ENCODE measurements at regions not wholly inside any gene's neighbourhood (a gene's known extent, or its start where the extent isn't known, plus 50 kb on each side); places are given as distances from the start of the nearest gene placed in this dataset.

- Histone ChIP-seq H3K4me1 (ENCODE audit: insufficient read depth, low read length) (no peaks in the 10 kb centered on the region), H2AFZ (ENCODE audit: low read length) (no peak overlapping the region), H3K36me3 (ENCODE audit: low read depth, low read length) (no peaks in the 10 kb centered on the region), H3K9ac (ENCODE audit: low read length) (no peak overlapping the region), H3K9me3 (ENCODE audit: low read length) (peaks cover 9% of the 10 kb centered on the region; the same call in 1 of the 2 replicates), H3K79me2 (ENCODE audit: low read length) (no peaks in the 10 kb centered on the region), H4K20me1 (ENCODE audit: low read length) (no peaks in the 10 kb centered on the region), H3K4me3 (ENCODE audit: low read length) (no peak overlapping the region), H3K9me2 (replicated peaks; ENCODE audit: low read length) (no peaks in the 10 kb centered on the region), H3K27me3 (ENCODE audit: low read length) (peaks cover 3% of the 10 kb centered on the region; the same call in 1 of the 2 replicates), H3K4me2 (ENCODE audit: low read length) (no peak overlapping the region), H3K27ac (ENCODE audit: low read length) (no peak overlapping the region), H3F3A (ENCODE audit: low read length, unreplicated experiment) (no peaks in the 10 kb centered on the region)
- intact Hi-C loops (cut with micrococcal nuclease), result no loop called here
- no TSS peak for BruUV-seq (replicated peaks)
- DNase-seq, result no peak
- ChIA-PET CTCF (no interaction called here), POLR2A (ENCODE audit: unreplicated experiment) (no interaction called here)
- no peak for TF ChIP-seq EZH2phosphoT487 (IDR thresholded peaks at IDR 0.05; ENCODE audit: borderline replicate concordance, low read length)
- TF ChIP-seq CTCF (conservative IDR thresholded peaks at IDR 0.05; ENCODE audit: low read depth, low read length), result no peak
- no peak for TF ChIP-seq EZH2 (IDR thresholded peaks at IDR 0.05; ENCODE audit: low read length, unreplicated experiment)
- no peak for ATAC-seq
Measured at GRCh38 chr1:5140136-5140535, 485.7 kb downstream of the AJAP1 start.

GRCh38 chr1:5129746-5130355 is 475.4 kb downstream of the AJAP1 start:
- intact Hi-C loops (cut with micrococcal nuclease), result no loop called here
- Histone ChIP-seq H3K9ac (ENCODE audit: low read length) (no peak overlapping the region), H3K4me1 (ENCODE audit: insufficient read depth, low read length) (no peaks in the 10 kb centered on the region), H3K79me2 (ENCODE audit: low read length) (no peaks in the 10 kb centered on the region), H3K9me3 (ENCODE audit: low read length) (peaks cover 11% of the 10 kb centered on the region; the same call in 1 of the 2 replicates), H3K27me3 (ENCODE audit: low read length) (no peaks in the 10 kb centered on the region), H3K9me2 (replicated peaks; ENCODE audit: low read length) (no peaks in the 10 kb centered on the region), H2AFZ (ENCODE audit: low read length) (no peak overlapping the region), H3K4me3 (ENCODE audit: low read length) (no peak overlapping the region), H3K4me2 (ENCODE audit: low read length) (no peak overlapping the region), H3K36me3 (ENCODE audit: low read depth, low read length) (no peaks in the 10 kb centered on the region), H3K27ac (ENCODE audit: low read length) (no peak overlapping the region), H4K20me1 (ENCODE audit: low read length) (no peaks in the 10 kb centered on the region), H3F3A (ENCODE audit: low read length, unreplicated experiment) (no peaks in the 10 kb centered on the region)
- CTCF ChIA-PET, result no interaction called here
- BruUV-seq (replicated peaks), result no TSS peak
- TF ChIP-seq CTCF (conservative IDR thresholded peaks at IDR 0.05; ENCODE audit: low read depth, low read length), result no peak
- no peak for TF ChIP-seq EZH2phosphoT487 (IDR thresholded peaks at IDR 0.05; ENCODE audit: borderline replicate concordance, low read length)
- no peak for TF ChIP-seq EZH2 (IDR thresholded peaks at IDR 0.05; ENCODE audit: low read length, unreplicated experiment)
- ATAC-seq, result no peak
- POLR2A ChIA-PET (ENCODE audit: unreplicated experiment), result no interaction called here
- DNase-seq, result no peak

GRCh38 chr1:5125208-5125607 is 470.8 kb downstream of the AJAP1 start:
- H3F3A ChIP-seq (ENCODE audit: low read length, unreplicated experiment), result no peaks in the 10 kb centered on the region
- no TSS peak for BruUV-seq (replicated peaks)
- no peak overlapping the region for H3K9ac ChIP-seq (ENCODE audit: low read length)
- no peaks in the 10 kb centered on the region for H4K20me1 ChIP-seq (ENCODE audit: low read length)
- no peak overlapping the region for H2AFZ ChIP-seq (ENCODE audit: low read length)
- ChIA-PET CTCF (no interaction called here), POLR2A (ENCODE audit: unreplicated experiment) (no interaction called here)
- H3K4me3 ChIP-seq (ENCODE audit: low read length), result no peak overlapping the region
- intact Hi-C loops (cut with micrococcal nuclease), result no loop called here
- DNase-seq, result no peak
- no peaks in the 10 kb centered on the region for H3K79me2 ChIP-seq (ENCODE audit: low read length)
- H3K9me3 ChIP-seq (ENCODE audit: low read length), result peaks cover 31% of the 10 kb centered on the region
- H3K9me2 ChIP-seq (replicated peaks; ENCODE audit: low read length), result no peaks in the 10 kb centered on the region
- no peak overlapping the region for H3K4me2 ChIP-seq (ENCODE audit: low read length)
- H3K36me3 ChIP-seq (ENCODE audit: low read depth, low read length), result no peaks in the 10 kb centered on the region
- no peak for TF ChIP-seq CTCF (conservative IDR thresholded peaks at IDR 0.05; ENCODE audit: low read depth, low read length)
- TF ChIP-seq EZH2phosphoT487 (IDR thresholded peaks at IDR 0.05; ENCODE audit: borderline replicate concordance, low read length), result no peak
- no peak for TF ChIP-seq EZH2 (IDR thresholded peaks at IDR 0.05; ENCODE audit: low read length, unreplicated experiment)
- no peaks in the 10 kb centered on the region for H3K27me3 ChIP-seq (ENCODE audit: low read length)
- H3K27ac ChIP-seq (ENCODE audit: low read length), result no peak overlapping the region
- H3K4me1 ChIP-seq (ENCODE audit: insufficient read depth, low read length), result no peaks in the 10 kb centered on the region
- ATAC-seq, result no peak
